Epithelial cell of prostate (primary cell): ENCODE measurements at regions not wholly inside any gene's neighbourhood (a gene's known extent, or its start where the extent isn't known, plus 50 kb on each side); places are given as distances from the start of the nearest gene placed in this dataset.

Experiments used
- DNase-seq: peaks from one replicate; pipeline ENCODE4 v3.0.0-alpha.2; 2011; ENCODE audit warnings: low read depth, low spot score
- H3K27ac ChIP-seq: fragments of 450-650 bp; 2 replicates; pipeline ENCODE4 v1.5.1; 2017; ENCODE audit warnings: mild to moderate bottlenecking

- H3K27ac ChIP-seq: no peak overlapping the region
- DNase-seq: no peak
Measured at GRCh38 chr6:50589751-50590470, 123.4 kb upstream of the TFAP2D start.

DNA sequence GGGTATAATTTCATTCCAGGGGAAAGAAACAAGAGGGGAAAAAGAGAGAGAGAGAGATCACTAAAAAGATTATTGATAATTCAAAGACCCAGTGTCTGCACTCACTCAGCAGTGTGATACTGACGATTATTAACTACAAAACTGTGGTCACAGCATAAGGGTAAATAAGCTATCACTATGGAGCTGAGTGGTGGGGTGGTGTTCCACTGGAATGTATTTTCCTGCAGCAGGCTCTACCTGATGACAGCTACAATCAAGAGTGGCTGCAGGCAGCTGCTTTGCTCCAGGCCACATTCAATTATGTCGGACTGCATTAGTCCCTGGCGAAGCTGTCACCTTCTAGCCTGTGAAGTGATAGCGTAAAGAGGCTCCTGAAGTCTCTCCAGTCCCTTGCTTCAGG lies 122.2 kb upstream of the TFAP2D start:
- no peak for DNase-seq
- H3K27ac ChIP-seq: no peak overlapping the region

DNA sequence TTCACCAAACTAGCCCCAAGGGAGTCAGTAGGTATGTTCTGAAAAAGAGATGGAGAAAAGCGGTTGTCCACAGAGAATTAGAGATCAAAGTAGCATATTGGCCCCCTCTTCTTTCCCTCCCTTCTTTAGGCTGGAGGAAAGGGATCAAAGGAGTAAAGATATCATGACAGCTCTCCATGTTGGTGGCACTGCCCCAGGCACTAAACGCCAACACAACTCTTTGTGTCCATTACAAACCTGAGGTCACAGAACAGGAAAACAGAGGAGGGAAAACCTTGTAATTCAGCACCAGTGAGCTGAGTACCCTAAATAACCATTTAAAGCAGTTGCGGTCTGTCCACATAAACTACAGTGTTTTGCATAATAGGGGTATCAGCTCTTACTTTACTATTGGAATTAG lies 113.0 kb upstream of the TFAP2D start:
- no peak overlapping the region for H3K27ac ChIP-seq
- DNase-seq: no peak

GRCh38 chr6:50602292-50602691 lies 111.0 kb upstream of the TFAP2D start:
- no peak for DNase-seq
- no peak overlapping the region for H3K27ac ChIP-seq

- no peak overlapping the region for H3K27ac ChIP-seq
- DNase-seq: peak; percentile 3
Measured at GRCh38 chr6:50608421-50608820, 104.9 kb upstream of the TFAP2D start.

- DNase-seq: no peak
- no peak overlapping the region for H3K27ac ChIP-seq
Measured at GRCh38 chr6:50610562-50610961, 102.8 kb upstream of the TFAP2D start.

DNA sequence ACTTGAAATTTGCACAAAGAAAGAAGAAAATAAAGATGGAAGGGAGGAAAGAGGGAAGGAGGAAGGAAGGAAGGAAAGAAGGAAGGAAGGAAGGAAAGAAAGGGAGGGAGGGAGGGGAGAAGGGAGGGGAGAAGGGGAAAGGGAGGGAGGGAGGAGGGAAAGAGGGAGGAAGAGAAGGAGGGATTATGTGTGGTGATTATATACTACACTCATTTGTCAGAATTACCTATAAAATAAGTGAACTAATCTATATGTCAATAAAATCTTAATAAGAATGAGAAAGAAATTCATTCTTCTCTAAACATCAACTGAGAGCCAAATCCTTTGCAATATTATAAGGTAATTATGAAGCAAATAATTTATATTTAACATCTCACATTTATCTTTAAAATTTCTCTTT lies 77.9 kb upstream of the TFAP2D start:
- DNase-seq: no peak
- no peak overlapping the region for H3K27ac ChIP-seq

DNA sequence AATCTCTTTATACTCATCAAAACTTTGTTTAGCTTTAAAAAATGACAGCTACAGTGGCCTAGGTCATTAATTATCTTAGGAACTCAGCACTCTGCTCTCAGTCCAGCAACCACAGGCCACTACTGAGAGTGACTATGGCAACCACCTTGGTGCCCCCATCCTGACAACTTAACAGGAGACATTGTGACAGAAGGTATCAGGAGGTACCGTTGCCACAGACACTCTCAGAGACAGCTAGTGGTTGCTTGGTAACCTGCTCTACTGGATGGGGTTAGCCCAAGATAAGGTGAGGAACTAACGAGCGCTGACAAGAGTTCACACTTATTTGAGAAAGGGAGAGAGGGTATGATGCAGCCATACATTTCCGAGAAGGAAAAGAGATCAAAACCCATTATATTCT lies 76.1 kb upstream of the TFAP2D start:
- no peak overlapping the region for H3K27ac ChIP-seq
- DNase-seq: no peak

DNA sequence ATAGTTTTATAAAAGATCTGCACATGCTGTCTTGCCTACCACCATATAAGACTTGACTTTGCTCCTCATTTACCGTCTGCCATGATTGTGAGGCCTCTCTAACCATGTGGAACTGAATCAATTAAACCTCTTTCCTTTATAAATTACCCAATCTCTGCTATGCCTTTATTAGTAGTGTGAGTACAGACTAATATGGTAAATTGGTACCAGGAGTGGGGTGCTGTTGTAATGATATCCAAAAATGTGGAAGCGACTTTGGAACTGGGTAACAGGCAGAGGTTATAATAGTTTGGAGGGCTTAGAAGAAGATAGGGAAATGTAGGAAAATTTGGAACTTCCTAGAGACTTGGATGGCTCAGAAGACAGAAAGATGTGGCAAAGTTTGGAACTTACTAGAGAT lies 64.2 kb upstream of the TFAP2D start:
- H3K27ac ChIP-seq: no peak overlapping the region
- no peak for DNase-seq

- no peak overlapping the region for H3K27ac ChIP-seq
- DNase-seq: no peak
Measured at GRCh38 chr6:50653253-50653652, 60.1 kb upstream of the TFAP2D start.

GRCh38 chr6:50654155-50654554 lies 59.2 kb upstream of the TFAP2D start:
- DNase-seq: no peak
- H3K27ac ChIP-seq: no peak overlapping the region

- DNase-seq: no peak
- no peak overlapping the region for H3K27ac ChIP-seq
Measured at GRCh38 chr6:50655848-50656453, 57.4 kb upstream of the TFAP2D start.

- no peak overlapping the region for H3K27ac ChIP-seq
- no peak for DNase-seq
Measured at GRCh38 chr6:50657513-50657912, 55.8 kb upstream of the TFAP2D start.

DNA sequence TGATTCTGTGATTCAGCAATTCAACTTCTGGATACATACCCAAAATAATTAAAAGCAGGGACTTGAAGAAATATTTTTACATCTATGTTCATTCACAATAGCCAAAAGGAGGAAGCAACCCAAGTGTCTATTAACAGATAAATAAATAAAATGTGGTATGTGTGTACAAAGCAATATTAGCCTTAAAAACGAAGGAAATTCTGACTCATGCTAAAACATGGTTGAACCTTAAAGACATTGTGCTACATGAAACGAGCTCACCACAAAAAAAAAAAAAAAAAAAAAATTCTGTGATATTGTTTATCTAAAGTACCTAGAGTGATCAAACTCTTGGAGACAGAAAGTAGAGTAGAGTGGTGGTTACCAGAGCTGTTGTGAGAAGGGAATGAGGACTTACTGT lies 54.8 kb upstream of the TFAP2D start:
- H3K27ac ChIP-seq: no peak overlapping the region
- DNase-seq: no peak

DNA sequence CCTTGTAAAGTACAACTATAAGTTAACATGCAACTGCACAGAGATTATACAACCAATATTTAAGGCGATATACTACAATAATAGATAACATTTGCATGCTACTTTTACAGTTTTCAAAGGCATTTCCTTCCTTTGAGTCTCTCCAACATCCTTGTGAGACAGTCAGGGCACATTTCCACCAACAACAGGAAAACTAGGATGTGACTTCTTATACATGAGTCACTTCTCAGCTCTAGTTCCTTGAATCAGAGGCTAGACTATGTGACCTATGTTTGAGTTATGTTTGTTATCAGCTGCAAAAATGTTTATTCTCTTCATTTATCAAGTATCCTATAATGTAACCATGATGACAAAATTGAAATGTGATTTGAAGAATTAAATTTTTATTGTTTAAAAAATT lies 51.7 kb upstream of the TFAP2D start:
- no peak overlapping the region for H3K27ac ChIP-seq
- no peak for DNase-seq
